B cell (primary cell): ENCODE measurements at regions not wholly inside any gene's neighbourhood (a gene's known extent, or its start where the extent isn't known, plus 50 kb on each side); places are given as distances from the start of the nearest gene placed in this dataset.

Experiments used
- ATAC-seq: fragments of 200-7000 bp; cut with Tn5 transposase; one replicate; pipeline ENCODE4 v1.10.0; 2021; ENCODE audit warnings: low read depth, mild to moderate bottlenecking, moderate number of reproducible peaks, moderate library complexity
- CTCF ChIA-PET: fragments of 350-600 bp; sonication (Branson Sonifier 250); formaldehyde crosslinking; loops from one replicate; lab custom pipeline; 2021; ENCODE audit warnings: antibody characterized with exemption, inconsistent platforms; lab: Charles Lee
- POLR2A ChIA-PET: fragments of 350-600 bp; sonication (Branson Sonifier 250); formaldehyde crosslinking; loops from one replicate; lab custom pipeline; 2021; ENCODE audit warnings: antibody characterized with exemption; lab: Charles Lee
- DNase-seq: peaks from one replicate; pipeline ENCODE4 v3.0.0; 2013
- H2AFZ ChIP-seq: 2 replicates; pipeline ENCODE4 v1.6.1; 2012; ENCODE audit warnings: mild to moderate bottlenecking, low read depth, low read length; ENCODE audit not compliant: insufficient read depth, poor library complexity, severe bottlenecking
- H3K27ac ChIP-seq, 2 donors: 1 replicate in 1 of 2; 2 replicates in 1 of 2; pipeline ENCODE4 v1.5.1; 2012 to 2013; ENCODE audit warnings: low read length in 2 of 2, mild to moderate bottlenecking in 2 of 2, moderate library complexity in 1 of 2
- H3K27me3 ChIP-seq, 4 experiments: fragments of 200-600 bp in 1 of 4; sonication (generic) in 1 of 4; replicated peaks in 1 of 4; 1 replicate in 2 of 4; 2 replicates in 2 of 4; pipeline versions ENCODE4 v1.6.1 to v1.7.0; 2013 to 2016; ENCODE audit warnings: low read length in 3 of 4, mild to moderate bottlenecking in 2 of 4, mixed read lengths in 1 of 4, moderate library complexity in 1 of 4; ENCODE audit not compliant: insufficient read depth in 4 of 4, control insufficient read depth in 3 of 4; ENCODE audit errors: control extremely low read depth in 1 of 4
- H3K36me3 ChIP-seq, 2 experiments: replicated peaks in 1 of 2; 1 replicate in 1 of 2; 2 replicates in 1 of 2; pipeline versions ENCODE4 v1.6.1 to v1.7.1; 2013; ENCODE audit warnings: low read length in 1 of 2; ENCODE audit not compliant: insufficient read depth in 2 of 2, control insufficient read depth in 1 of 2; ENCODE audit errors: control extremely low read depth in 1 of 2, extremely low read depth in 1 of 2
- H3K4me1 ChIP-seq, 2 donors: fragments of 200-600 bp in 1 of 2; sonication (generic) in 1 of 2; 1 replicate in 1 of 2; 2 replicates in 1 of 2; pipeline versions ENCODE4 v1.5.1 to v1.6.1; 2013 to 2017; ENCODE audit warnings: low read length in 2 of 2; ENCODE audit not compliant: control insufficient read depth in 2 of 2, insufficient read depth in 2 of 2
- H3K4me2 ChIP-seq: replicated peaks from 2 replicates; pipeline ENCODE3; 2012; ENCODE audit warnings: mild to moderate bottlenecking, low read depth, low read length; ENCODE audit not compliant: poor library complexity, severe bottlenecking
- H3K4me3 ChIP-seq, 5 experiments: fragments of 200-600 bp in 1 of 5; sonication (generic) in 1 of 5; 1 replicate in 3 of 5; 2 replicates in 2 of 5; pipeline versions ENCODE4 v1.5.1 to v1.7.0; 2011 to 2016; ENCODE audit warnings: low read length in 4 of 5, mild to moderate bottlenecking in 4 of 5, low read depth in 2 of 5, control low read depth in 1 of 5, moderate library complexity in 1 of 5; ENCODE audit not compliant: insufficient read depth in 1 of 5; ENCODE audit errors: control extremely low read depth in 1 of 5, extremely low read depth in 1 of 5
- H3K79me2 ChIP-seq: fragments of 200-600 bp; sonication (generic); one replicate; pipeline ENCODE4 v1.6.0; 2016; ENCODE audit warnings: low read length; ENCODE audit not compliant: control insufficient read depth, insufficient read depth
- H3K9ac ChIP-seq: fragments of 200-600 bp; sonication (generic); 2 replicates; pipeline ENCODE4 v1.6.1; 2017; ENCODE audit warnings: mild to moderate bottlenecking, low read length, moderate library complexity
- H3K9me3 ChIP-seq, 3 donors: one replicate each; pipeline versions ENCODE4 v1.6.1 to v1.7.1; 2013; ENCODE audit warnings: low read length in 2 of 3; ENCODE audit not compliant: control insufficient read depth in 2 of 3, insufficient read depth in 1 of 3; ENCODE audit errors: control extremely low read depth in 1 of 3
- H4K20me1 ChIP-seq: 2 replicates; pipeline ENCODE4 v1.6.0; 2012; ENCODE audit warnings: mild to moderate bottlenecking, low read length; ENCODE audit not compliant: insufficient read depth, control insufficient read depth, poor library complexity, severe bottlenecking
- H3K27ac Mint-ChIP-seq: one replicate; pipeline ENCODE4 v1.8.0; 2021; ENCODE audit warnings: mixed read lengths
- H3K27me3 Mint-ChIP-seq: one replicate; pipeline ENCODE4 v1.8.0; 2021; ENCODE audit warnings: mixed read lengths
- H3K4me1 Mint-ChIP-seq: one replicate; pipeline ENCODE4 v1.8.0; 2021; ENCODE audit warnings: mixed read lengths
- H3K4me3 Mint-ChIP-seq: one replicate; pipeline ENCODE4 v1.8.0; 2021; ENCODE audit warnings: mixed read lengths
- H3K9me3 Mint-ChIP-seq: one replicate; pipeline ENCODE4 v1.8.0; 2022; ENCODE audit warnings: mixed read lengths; ENCODE audit not compliant: insufficient read depth
- CTCF ChIP-seq: fragments of 200-600 bp; IDR thresholded peaks from one replicate; pipeline ENCODE4 v1.8.0; 2022; ENCODE audit warnings: antibody characterized with exemption, mild to moderate bottlenecking
- EZH2 ChIP-seq: IDR thresholded peaks from 2 replicates; pipeline ENCODE4 v1.6.1; 2012; ENCODE audit warnings: borderline replicate concordance, low read depth, mild to moderate bottlenecking, moderate library complexity, low read length; ENCODE audit not compliant: insufficient read depth, poor library complexity, severe bottlenecking
- WGBS: methylation state at CpG from one replicate; pipeline ENCODE4 v1.1.5; 2013; ENCODE audit warnings: missing lambda C conversion rate; ENCODE audit not compliant: insufficient coverage; 5-methylcytosine and 5-hydroxymethylcytosine counted together
- intact Hi-C: fragments of 100-400 bp; cut with micrococcal nuclease; formaldehyde crosslinking; loops from one replicate; pipeline ENCODE4 v1.10.0; 2022

GRCh38 chr3:88291486-88291885, 141.7 kb downstream of the C3orf38 start:
- intact Hi-C loops: no loop called here

GRCh38 chr3:88298189-88298588, 148.4 kb downstream of the C3orf38 start:
- H3K27me3 ChIP-seq: no peaks in the 10 kb centered on the region
- intact Hi-C loops: no loop called here
- H3K79me2 ChIP-seq: no peaks in the 10 kb centered on the region
- ATAC-seq (no peak), DNase-seq (no peak)
- no peak overlapping the region for H3K27ac ChIP-seq
- H3K4me2 ChIP-seq: no peak overlapping the region
- H3K9me3 ChIP-seq: peaks cover 0 to 2% (median 1%) of the 10 kb centered on the region in 3 donors
- H3K4me3 Mint-ChIP-seq: no peak overlapping the region
- TF ChIP-seq EZH2 (no peak), CTCF (no peak)
- H3K4me1 ChIP-seq: no peaks in the 10 kb centered on the region
- 88% methylated on average over 1 of the region's 3 CpGs for WGBS
- H3K4me1 Mint-ChIP-seq: peaks cover 2% of the 10 kb centered on the region
- CTCF ChIA-PET: no interaction called here
- no peaks in the 10 kb centered on the region for H3K36me3 ChIP-seq
- H3K4me3 ChIP-seq: no peak overlapping the region
- no peak overlapping the region for H2AFZ ChIP-seq
- no peaks in the 10 kb centered on the region for H4K20me1 ChIP-seq
- H3K9ac ChIP-seq: no peak overlapping the region
- no peaks in the 10 kb centered on the region for H3K9me3 Mint-ChIP-seq
- POLR2A ChIA-PET: no interaction called here
- H3K27me3 Mint-ChIP-seq: no peaks in the 10 kb centered on the region
- no peak overlapping the region for H3K27ac Mint-ChIP-seq

More at GRCh38 chr3:88291486-88291885, 141.7 kb downstream of the C3orf38 start:
- Histone ChIP-seq H3K9ac (no peak overlapping the region), H3K4me2 (no peak overlapping the region), H3K4me3 (no peak overlapping the region), H3K36me3 (no peaks in the 10 kb centered on the region), H3K27ac (no peak overlapping the region), H3K9me3 (no peaks in the 10 kb centered on the region), H3K79me2 (no peaks in the 10 kb centered on the region), H3K27me3 (no peaks in the 10 kb centered on the region), H3K4me1 (no peaks in the 10 kb centered on the region), H2AFZ (no peak overlapping the region), H4K20me1 (no peaks in the 10 kb centered on the region)
- TF ChIP-seq CTCF (no peak), EZH2 (no peak)
- Mint-ChIP-seq H3K4me1 (no peaks in the 10 kb centered on the region), H3K27ac (no peak overlapping the region), H3K27me3 (no peaks in the 10 kb centered on the region), H3K4me3 (no peak overlapping the region), H3K9me3 (no peaks in the 10 kb centered on the region)
- POLR2A ChIA-PET: no interaction called here
- no peak for DNase-seq
- ATAC-seq: no peak
- CTCF ChIA-PET: no interaction called here
